OCI-LY7 (cell line): ENCODE measurements at regions not wholly inside any gene's neighbourhood (a gene's known extent, or its start where the extent isn't known, plus 50 kb on each side); places are given as distances from the start of the nearest gene placed in this dataset.

Experiments used
- BruUV-seq: library from RNA; stranded (reverse); fragments of 400-500 nt; replicated peaks from 2 replicates; lab custom pipeline; 2021; lab: Mats Ljungman, UMichigan
- CTCF ChIA-PET: fragments of 300-600 bp; sonication (Branson Sonifier 250); formaldehyde crosslinking; loops from one replicate; lab custom pipeline; 2022; ENCODE audit warnings: antibody characterized with exemption; ENCODE audit not compliant: unreplicated experiment; lab: Charles Lee
- POLR2A ChIA-PET: fragments of 300-600 bp; sonication (Branson Sonifier 250); formaldehyde crosslinking; loops from one replicate; lab custom pipeline; 2022; ENCODE audit warnings: antibody characterized with exemption; lab: Charles Lee
- DNase-seq: peaks from one replicate; pipeline ENCODE4 v3.0.0-alpha.2; 2015; ENCODE audit warnings: low spot score
- H2AFZ ChIP-seq: fragments of 200-600 bp; sonication (generic), shearing (Covaris generic); 2 replicates; pipeline ENCODE4 v1.6.1; 2014; ENCODE audit warnings: mild to moderate bottlenecking, antibody characterized with exemption, low read length, moderate library complexity
- H3K27ac ChIP-seq: fragments of 200-600 bp; sonication (generic); 2 replicates; pipeline ENCODE4 v1.5.1; 2014; ENCODE audit warnings: mixed run types, low read depth, mild to moderate bottlenecking, moderate library complexity, low read length, inconsistent platforms; ENCODE audit not compliant: poor library complexity, severe bottlenecking
- H3K36me3 ChIP-seq: fragments of 200-600 bp; sonication (generic); 2 replicates; pipeline ENCODE4 v1.6.1; 2014; ENCODE audit warnings: mild to moderate bottlenecking, antibody characterized with exemption, low read length, moderate library complexity, mixed read lengths; ENCODE audit not compliant: insufficient read depth
- H3K4me1 ChIP-seq: fragments of 200-600 bp; sonication (generic); 2 replicates; pipeline ENCODE4 v1.5.1; 2014; ENCODE audit warnings: mild to moderate bottlenecking, low read length; ENCODE audit not compliant: insufficient read depth, poor library complexity, severe bottlenecking
- H3K4me2 ChIP-seq: fragments of 200-600 bp; sonication (generic); 2 replicates; pipeline ENCODE4 v1.6.1; 2014; ENCODE audit warnings: mild to moderate bottlenecking, low read length
- H3K4me3 ChIP-seq: fragments of 200-600 bp; sonication (generic); 2 replicates; pipeline ENCODE4 v1.5.1; 2014; ENCODE audit warnings: mild to moderate bottlenecking, low read depth, low read length; ENCODE audit not compliant: poor library complexity, severe bottlenecking
- H3K79me2 ChIP-seq: fragments of 200-600 bp; sonication (generic); 2 replicates; pipeline ENCODE4 v1.6.1; 2016; ENCODE audit warnings: low read depth, mild to moderate bottlenecking, low read length, moderate library complexity, mixed read lengths; ENCODE audit not compliant: insufficient read depth
- H3K9me2 ChIP-seq: fragments of 200-600 bp; sonication (generic); 2 replicates; pipeline ENCODE4 v1.6.1; 2016; ENCODE audit warnings: mild to moderate bottlenecking, low read length, mixed read lengths; ENCODE audit not compliant: insufficient read depth
- H3K9me3 ChIP-seq: fragments of 200-600 bp; sonication (generic); 2 replicates; pipeline ENCODE4 v1.6.1; 2014; ENCODE audit warnings: mild to moderate bottlenecking, mixed run types, low read length, mixed read lengths
- H4K20me1 ChIP-seq: fragments of 200-600 bp; sonication (generic); 2 replicates; pipeline ENCODE4 v1.6.1; 2014; ENCODE audit warnings: mild to moderate bottlenecking, antibody characterized with exemption, low read length, moderate library complexity, mixed read lengths; ENCODE audit not compliant: insufficient read depth
- EZH2phosphoT487 ChIP-seq: fragments of 200-600 bp; sonication (generic); IDR thresholded peaks from 2 replicates; pipeline ENCODE4 v1.6.1; 2018; ENCODE audit warnings: low read depth, borderline replicate concordance, mild to moderate bottlenecking, mixed run types, antibody characterized with exemption, low read length, moderate library complexity, mixed read lengths
- intact Hi-C: fragments of 100-400 bp; cut with micrococcal nuclease; formaldehyde crosslinking; loops from one replicate; pipeline ENCODE4 v1.10.0; 2022; ENCODE audit not compliant: unreplicated experiment
- TF ChIP-seq, protein P1 (sequence below): fragments of 200-600 bp; sonication (generic); conservative IDR thresholded peaks from 2 replicates; pipeline ENCODE4 v1.5.1; 2014; ENCODE audit warnings: mild to moderate bottlenecking, antibody characterized with exemption, low read length, moderate library complexity, mixed read lengths

DNA sequence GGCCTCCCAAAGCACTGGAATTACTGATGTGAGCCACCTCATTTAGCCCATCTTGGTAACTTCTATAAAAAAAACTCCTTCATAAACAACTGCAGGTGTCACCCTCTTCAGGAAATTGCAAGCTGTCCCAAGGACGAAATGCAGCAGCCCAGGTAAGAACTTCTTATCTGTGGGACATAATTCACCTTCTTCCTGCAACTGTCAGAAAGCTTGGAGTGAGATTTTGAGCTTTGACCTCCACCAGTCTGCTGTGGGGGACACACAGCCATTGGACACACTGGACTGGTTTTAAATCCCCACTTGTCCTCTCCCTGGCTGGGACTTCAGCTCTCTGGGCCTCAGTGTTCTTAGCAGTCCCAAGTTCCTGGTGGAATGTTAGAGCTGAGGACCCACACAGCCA is 368.5 kb downstream of the MN1 start:
- BruUV-seq: no TSS peak
- no peaks in the 10 kb centered on the region for H3K36me3 ChIP-seq
- ChIA-PET POLR2A (interaction anchor here (0.5 kb wide), 1 partner anchor 8 kb away, joined by 3 read pairs; no protein-coding TSS in a partner anchor), CTCF (no interaction called here)
- H3K4me2 ChIP-seq: no peak overlapping the region
- no peaks in the 10 kb centered on the region for H3K79me2 ChIP-seq
- no peak for DNase-seq
- peaks cover 3% of the 10 kb centered on the region for H3K4me1 ChIP-seq
- no peak overlapping the region for H2AFZ ChIP-seq
- intact Hi-C loops: no loop called here
- no peaks in the 10 kb centered on the region for H3K9me3 ChIP-seq
- no peaks in the 10 kb centered on the region for H3K9me2 ChIP-seq
- H4K20me1 ChIP-seq: no peaks in the 10 kb centered on the region
- no peak overlapping the region for H3K4me3 ChIP-seq
- TF ChIP-seq, protein P1, sequence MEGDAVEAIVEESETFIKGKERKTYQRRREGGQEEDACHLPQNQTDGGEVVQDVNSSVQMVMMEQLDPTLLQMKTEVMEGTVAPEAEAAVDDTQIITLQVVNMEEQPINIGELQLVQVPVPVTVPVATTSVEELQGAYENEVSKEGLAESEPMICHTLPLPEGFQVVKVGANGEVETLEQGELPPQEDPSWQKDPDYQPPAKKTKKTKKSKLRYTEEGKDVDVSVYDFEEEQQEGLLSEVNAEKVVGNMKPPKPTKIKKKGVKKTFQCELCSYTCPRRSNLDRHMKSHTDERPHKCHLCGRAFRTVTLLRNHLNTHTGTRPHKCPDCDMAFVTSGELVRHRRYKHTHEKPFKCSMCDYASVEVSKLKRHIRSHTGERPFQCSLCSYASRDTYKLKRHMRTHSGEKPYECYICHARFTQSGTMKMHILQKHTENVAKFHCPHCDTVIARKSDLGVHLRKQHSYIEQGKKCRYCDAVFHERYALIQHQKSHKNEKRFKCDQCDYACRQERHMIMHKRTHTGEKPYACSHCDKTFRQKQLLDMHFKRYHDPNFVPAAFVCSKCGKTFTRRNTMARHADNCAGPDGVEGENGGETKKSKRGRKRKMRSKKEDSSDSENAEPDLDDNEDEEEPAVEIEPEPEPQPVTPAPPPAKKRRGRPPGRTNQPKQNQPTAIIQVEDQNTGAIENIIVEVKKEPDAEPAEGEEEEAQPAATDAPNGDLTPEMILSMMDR: no peak
- no peak for TF ChIP-seq EZH2phosphoT487
- no peak overlapping the region for H3K27ac ChIP-seq

DNA sequence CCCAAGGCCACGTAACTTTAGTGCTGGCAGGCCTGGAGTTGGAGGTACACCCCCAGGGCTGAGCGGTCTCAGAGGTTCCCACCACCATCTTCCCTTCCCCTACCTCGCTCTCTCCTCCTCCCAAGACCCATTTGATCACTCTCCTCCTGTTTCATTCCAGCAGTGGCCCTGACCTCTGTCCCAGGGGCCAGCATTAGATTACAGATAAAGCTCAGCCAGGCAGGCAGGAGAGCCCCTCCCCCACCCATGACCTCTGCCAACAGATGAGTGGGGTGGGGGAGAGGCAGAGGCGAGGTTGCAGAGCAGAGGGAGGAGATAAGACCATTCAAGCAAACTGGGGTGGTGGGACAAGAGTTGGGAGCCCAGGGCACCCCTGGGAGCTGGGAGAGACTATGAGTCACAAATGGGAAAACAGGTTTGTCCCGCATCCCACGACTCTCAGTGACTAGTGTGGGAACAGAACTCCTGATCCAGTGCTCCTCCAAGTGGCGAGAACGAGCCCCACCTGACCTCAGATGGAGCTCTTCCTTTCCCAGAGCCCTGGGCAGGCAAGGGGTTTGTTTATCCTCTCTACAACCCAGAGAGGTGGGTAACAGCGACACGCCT is 367.9 kb downstream of the MN1 start:
- Histone ChIP-seq H3K4me2 (no peak overlapping the region), H3K9me3 (no peaks in the 10 kb centered on the region), H3K4me1 (peaks cover 3% of the 10 kb centered on the region), H2AFZ (no peak overlapping the region), H4K20me1 (no peaks in the 10 kb centered on the region), H3K36me3 (no peaks in the 10 kb centered on the region), H3K79me2 (no peaks in the 10 kb centered on the region), H3K9me2 (no peaks in the 10 kb centered on the region), H3K27ac (no peak overlapping the region), H3K4me3 (no peak overlapping the region)
- ChIA-PET POLR2A (no interaction called here), CTCF (interaction anchor here (0.6 kb wide), 1 partner anchor 8 kb away, joined by 4 read pairs; no protein-coding TSS in a partner anchor)
- intact Hi-C loops: no loop called here
- no peak for DNase-seq
- no TSS peak for BruUV-seq
- no peak for TF ChIP-seq EZH2phosphoT487
- TF ChIP-seq, protein P1: no peak

DNA sequence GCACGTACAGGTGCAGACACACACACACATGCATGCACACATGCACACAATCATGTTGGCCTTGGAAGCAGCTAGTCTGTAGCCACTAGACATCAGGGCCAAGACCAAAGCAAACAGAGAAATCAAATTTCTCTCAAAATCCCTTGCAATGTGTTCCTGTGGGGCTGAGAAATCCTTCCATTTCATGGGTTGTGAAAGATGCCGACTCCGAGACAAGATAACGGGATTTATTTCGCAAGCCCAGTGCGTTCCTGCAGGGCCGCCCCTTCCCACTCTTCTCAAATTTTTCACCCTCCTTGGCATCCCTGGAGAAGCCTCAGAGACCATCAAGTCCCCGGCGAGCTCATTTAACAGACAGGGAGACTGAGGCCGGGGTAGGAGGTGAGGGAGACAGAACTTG is 366.7 kb downstream of the MN1 start:
- BruUV-seq: no TSS peak

More for the DNA sequence above, 366.7 kb downstream of the MN1 start:
- no peaks in the 10 kb centered on the region for H3K36me3 ChIP-seq
- peaks cover 3% of the 10 kb centered on the region for H3K4me1 ChIP-seq
- no peak for TF ChIP-seq EZH2phosphoT487
- TF ChIP-seq, protein P1: no peak
- H3K9me3 ChIP-seq: no peaks in the 10 kb centered on the region
- DNase-seq: no peak
- H3K4me3 ChIP-seq: no peak overlapping the region
- H4K20me1 ChIP-seq: no peaks in the 10 kb centered on the region
- intact Hi-C loops: no loop called here
- ChIA-PET POLR2A (interaction anchor here (0.6 kb wide), 2 partner anchors 97 to 389 kb away, joined by 3 read pairs; no protein-coding TSS in a partner anchor), CTCF (no interaction called here)
- H2AFZ ChIP-seq: no peak overlapping the region
- no peaks in the 10 kb centered on the region for H3K79me2 ChIP-seq
- H3K27ac ChIP-seq: no peak overlapping the region
- no peak overlapping the region for H3K4me2 ChIP-seq
- no peaks in the 10 kb centered on the region for H3K9me2 ChIP-seq
